Mucosa of rectum (tissue), 2 donors: ENCODE measurements at regions not wholly inside any gene's neighbourhood (a gene's known extent, or its start where the extent isn't known, plus 50 kb on each side); places are given as distances from the start of the nearest gene placed in this dataset.
A peak's percentile ranks its signal among the peaks of the same experiment; 100 is the strongest.

ENCODE experiments used
- H3K27ac ChIP-seq, 2 donors: one replicate each; pipeline ENCODE4 v1.7.0; 2013; ENCODE audit warnings: inconsistent platforms in 2 of 2, low read depth in 2 of 2, low read length in 2 of 2
- H3K27me3 ChIP-seq, 2 donors: one replicate each; pipeline ENCODE4 v1.7.0; 2013; ENCODE audit warnings: low read length in 2 of 2; ENCODE audit not compliant: control insufficient read depth in 2 of 2, insufficient read depth in 2 of 2
- H3K36me3 ChIP-seq, 2 donors: one replicate each; pipeline ENCODE4 v1.7.0; 2013; ENCODE audit warnings: low read length in 2 of 2; ENCODE audit not compliant: control insufficient read depth in 2 of 2, insufficient read depth in 2 of 2
- H3K4me1 ChIP-seq, 2 donors: one replicate each; pipeline ENCODE4 v1.7.0; 2013; ENCODE audit warnings: low read length in 2 of 2, mild to moderate bottlenecking in 1 of 2; ENCODE audit not compliant: control insufficient read depth in 2 of 2, insufficient read depth in 2 of 2
- H3K4me3 ChIP-seq, 2 donors: one replicate each; pipeline ENCODE4 v1.7.0; 2013; ENCODE audit warnings: low read length in 2 of 2
- H3K9ac ChIP-seq, 2 donors: one replicate each; pipeline ENCODE4 v1.7.0; 2013; ENCODE audit warnings: low read length in 2 of 2, low read depth in 1 of 2, mild to moderate bottlenecking in 1 of 2
- H3K9me3 ChIP-seq, 2 donors: one replicate each; pipeline ENCODE4 v1.7.0; 2013; ENCODE audit warnings: low read length in 2 of 2; ENCODE audit not compliant: control insufficient read depth in 2 of 2
- donor health status: healthy.
- donor health status: Normal muscosa, but diverticular disease.

- no peaks in the 10 kb centered on the region for H3K27me3 ChIP-seq
- H3K27ac ChIP-seq, result no peak overlapping the region
- no peak overlapping the region for H3K4me3 ChIP-seq
- H3K4me1 ChIP-seq, result peaks cover 5 to 6% of the 10 kb centered on the region in 2 donors
- no peaks in the 10 kb centered on the region for H3K36me3 ChIP-seq
- H3K9ac ChIP-seq, result no peak overlapping the region
- no peaks in the 10 kb centered on the region for H3K9me3 ChIP-seq
Measured at GRCh38 chr6:14797875-14798593, 447.8 kb upstream of the JARID2 start.

- H3K4me3 ChIP-seq, result no peak overlapping the region
- H3K9ac ChIP-seq, result no peak overlapping the region
- no peaks in the 10 kb centered on the region for H3K27me3 ChIP-seq
- H3K27ac ChIP-seq, result no peak overlapping the region
- H3K36me3 ChIP-seq, result no peaks in the 10 kb centered on the region
- no peaks in the 10 kb centered on the region for H3K9me3 ChIP-seq
- H3K4me1 ChIP-seq, result peaks cover 5 to 6% of the 10 kb centered on the region in 2 donors
Measured at GRCh38 chr6:14798594-14798982, 447.3 kb upstream of the JARID2 start.

- no peaks in the 10 kb centered on the region for H3K9me3 ChIP-seq
- H3K4me1 ChIP-seq, result peaks cover 5 to 10% of the 10 kb centered on the region in 2 donors
- H3K27me3 ChIP-seq, result no peaks in the 10 kb centered on the region
- H3K9ac ChIP-seq, result no peak overlapping the region
- H3K4me3 ChIP-seq, result no peak overlapping the region
- H3K36me3 ChIP-seq, result no peaks in the 10 kb centered on the region
- no peak overlapping the region for H3K27ac ChIP-seq
Measured at GRCh38 chr6:14798996-14799588, 446.8 kb upstream of the JARID2 start.

- Histone ChIP-seq H3K9ac (no peak overlapping the region), H3K4me3 (no peak overlapping the region), H3K9me3 (no peaks in the 10 kb centered on the region), H3K4me1 (peaks cover 12 to 18% of the 10 kb centered on the region in 2 donors), H3K27me3 (no peaks in the 10 kb centered on the region), H3K27ac (no peak overlapping the region), H3K36me3 (no peaks in the 10 kb centered on the region)
Measured at GRCh38 chr6:14799928-14800327, 445.9 kb upstream of the JARID2 start.

- no peak overlapping the region for H3K4me3 ChIP-seq
- H3K27ac ChIP-seq, result no peak overlapping the region
- H3K27me3 ChIP-seq, result no peaks in the 10 kb centered on the region
- no peaks in the 10 kb centered on the region for H3K36me3 ChIP-seq
- no peak overlapping the region for H3K9ac ChIP-seq
- H3K4me1 ChIP-seq, result peaks cover 13 to 21% of the 10 kb centered on the region in 2 donors
- H3K9me3 ChIP-seq, result no peaks in the 10 kb centered on the region
Measured at GRCh38 chr6:14802514-14803160, 443.2 kb upstream of the JARID2 start.

- H3K4me3 ChIP-seq, result no peak overlapping the region
- H3K36me3 ChIP-seq, result no peaks in the 10 kb centered on the region
- no peaks in the 10 kb centered on the region for H3K27me3 ChIP-seq
- peaks cover 13 to 21% of the 10 kb centered on the region in 2 donors for H3K4me1 ChIP-seq
- H3K9ac ChIP-seq, result no peak overlapping the region
- H3K27ac ChIP-seq, result peak overlapping the region; percentile 9 to 15
- H3K9me3 ChIP-seq, result no peaks in the 10 kb centered on the region
Measured at GRCh38 chr6:14804001-14804784, 441.7 kb upstream of the JARID2 start.

- Histone ChIP-seq H3K4me1 (peaks cover 13 to 21% of the 10 kb centered on the region in 2 donors), H3K9ac (peak overlapping the region in 1 of 2 donors; percentile 29), H3K9me3 (no peaks in the 10 kb centered on the region), H3K4me3 (no peak overlapping the region), H3K27ac (peak overlapping the region; percentile 15 to 64), H3K36me3 (no peaks in the 10 kb centered on the region), H3K27me3 (no peaks in the 10 kb centered on the region)
Measured at GRCh38 chr6:14804785-14805210, 441.1 kb upstream of the JARID2 start.

- Histone ChIP-seq H3K27ac (no peak overlapping the region), H3K9ac (no peak overlapping the region), H3K36me3 (no peaks in the 10 kb centered on the region), H3K27me3 (no peaks in the 10 kb centered on the region), H3K4me3 (no peak overlapping the region), H3K9me3 (no peaks in the 10 kb centered on the region), H3K4me1 (peaks cover 8 to 15% of the 10 kb centered on the region in 2 donors)
Measured at GRCh38 chr6:14806101-14806500, 439.8 kb upstream of the JARID2 start.

GRCh38 chr6:14807130-14807529, 438.7 kb upstream of the JARID2 start:
- H3K4me1 ChIP-seq, result peaks cover 8 to 15% of the 10 kb centered on the region in 2 donors
- H3K4me3 ChIP-seq, result no peak overlapping the region
- H3K27ac ChIP-seq, result no peak overlapping the region
- no peak overlapping the region for H3K9ac ChIP-seq
- H3K9me3 ChIP-seq, result no peaks in the 10 kb centered on the region
- no peaks in the 10 kb centered on the region for H3K27me3 ChIP-seq
- no peaks in the 10 kb centered on the region for H3K36me3 ChIP-seq

GRCh38 chr6:14807971-14808370, 437.9 kb upstream of the JARID2 start:
- no peaks in the 10 kb centered on the region for H3K9me3 ChIP-seq
- peaks cover 8 to 15% of the 10 kb centered on the region in 2 donors for H3K4me1 ChIP-seq

More at GRCh38 chr6:14807971-14808370, 437.9 kb upstream of the JARID2 start:
- H3K4me3 ChIP-seq, result no peak overlapping the region
- H3K27me3 ChIP-seq, result no peaks in the 10 kb centered on the region
- no peak overlapping the region for H3K27ac ChIP-seq
- no peak overlapping the region for H3K9ac ChIP-seq
- H3K36me3 ChIP-seq, result no peaks in the 10 kb centered on the region
